ENCODE measurements at regions not wholly inside any gene's neighbourhood (a gene's known extent, or its start where the extent isn't known, plus 50 kb on each side); places are given as distances from the start of the nearest gene placed in this dataset.

DNA sequence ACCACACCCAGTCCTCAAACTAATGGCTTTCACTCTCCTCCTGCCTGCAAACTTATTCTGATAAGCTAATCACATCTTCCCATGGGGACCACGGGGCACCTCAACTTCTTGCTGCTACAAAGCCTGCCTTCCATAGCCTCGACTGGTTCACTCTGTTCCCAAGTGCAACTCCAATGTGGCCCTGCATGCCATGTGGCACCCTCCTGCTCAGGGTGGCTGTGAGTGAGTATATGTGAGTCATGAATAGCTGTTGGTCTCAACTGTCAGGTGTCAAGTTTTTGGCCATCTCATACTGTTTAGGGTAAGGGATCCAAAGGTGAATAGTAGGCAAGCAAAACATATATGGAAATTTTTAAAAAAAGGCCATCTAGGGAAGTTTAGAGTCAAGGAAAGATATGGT is 276.1 kb upstream of the DCC start:
- no peak for TF ChIP-seq POLR2A (IDR thresholded peaks at IDR 0.05)
- TF ChIP-seq, protein P1, sequence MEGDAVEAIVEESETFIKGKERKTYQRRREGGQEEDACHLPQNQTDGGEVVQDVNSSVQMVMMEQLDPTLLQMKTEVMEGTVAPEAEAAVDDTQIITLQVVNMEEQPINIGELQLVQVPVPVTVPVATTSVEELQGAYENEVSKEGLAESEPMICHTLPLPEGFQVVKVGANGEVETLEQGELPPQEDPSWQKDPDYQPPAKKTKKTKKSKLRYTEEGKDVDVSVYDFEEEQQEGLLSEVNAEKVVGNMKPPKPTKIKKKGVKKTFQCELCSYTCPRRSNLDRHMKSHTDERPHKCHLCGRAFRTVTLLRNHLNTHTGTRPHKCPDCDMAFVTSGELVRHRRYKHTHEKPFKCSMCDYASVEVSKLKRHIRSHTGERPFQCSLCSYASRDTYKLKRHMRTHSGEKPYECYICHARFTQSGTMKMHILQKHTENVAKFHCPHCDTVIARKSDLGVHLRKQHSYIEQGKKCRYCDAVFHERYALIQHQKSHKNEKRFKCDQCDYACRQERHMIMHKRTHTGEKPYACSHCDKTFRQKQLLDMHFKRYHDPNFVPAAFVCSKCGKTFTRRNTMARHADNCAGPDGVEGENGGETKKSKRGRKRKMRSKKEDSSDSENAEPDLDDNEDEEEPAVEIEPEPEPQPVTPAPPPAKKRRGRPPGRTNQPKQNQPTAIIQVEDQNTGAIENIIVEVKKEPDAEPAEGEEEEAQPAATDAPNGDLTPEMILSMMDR (IDR thresholded peaks at IDR 0.05): no peak
- TF ChIP-seq POLR2AphosphoS5 (IDR thresholded peaks at IDR 0.05): no peak
